MCF 10A (cell line): ENCODE measurements at regions not wholly inside any gene's neighbourhood (a gene's known extent, or its start where the extent isn't known, plus 50 kb on each side); places are given as distances from the start of the nearest gene placed in this dataset.

Experiments used
- BruUV-seq: library from RNA; stranded (reverse); fragments of 400-500 nt; replicated peaks from 2 replicates; lab custom pipeline; 2021; lab: Mats Ljungman, UMichigan
- CTCF ChIA-PET: fragments of 300-600 bp; sonication (Branson Sonifier 250); formaldehyde crosslinking; extraction: SDS; loops from one replicate; lab custom pipeline; 2021; ENCODE audit warnings: antibody characterized with exemption, inconsistent platforms; lab: Yijun Ruan, JAX
- POLR2A ChIA-PET: fragments of 300-600, 350-650 bp; sonication (Branson Sonifier 250); formaldehyde crosslinking; extraction: SDS; loops from one replicate; lab custom pipeline; 2020; ENCODE audit warnings: antibody characterized with exemption, inconsistent platforms; lab: Yijun Ruan, JAX
- DNase-seq: peaks from one replicate; pipeline ENCODE4 v3.0.0-alpha.2; 2018; ENCODE audit not compliant: unreplicated experiment
- H3K27ac Mint-ChIP-seq: one replicate; pipeline ENCODE4 v1.8.0; 2022; ENCODE audit warnings: mild to moderate bottlenecking, low read depth, mixed read lengths; ENCODE audit not compliant: unreplicated experiment
- H3K27me3 Mint-ChIP-seq: one replicate; pipeline ENCODE4 v1.8.0; 2022; ENCODE audit warnings: mixed read lengths; ENCODE audit not compliant: insufficient read depth, unreplicated experiment
- H3K36me3 Mint-ChIP-seq: one replicate; pipeline ENCODE4 v1.8.0; 2022; ENCODE audit warnings: mild to moderate bottlenecking, moderate library complexity, mixed read lengths; ENCODE audit not compliant: insufficient read depth, unreplicated experiment
- H3K4me1 Mint-ChIP-seq: one replicate; pipeline ENCODE4 v1.8.0; 2022; ENCODE audit warnings: mixed read lengths; ENCODE audit not compliant: insufficient read depth, unreplicated experiment
- H3K4me3 Mint-ChIP-seq: one replicate; pipeline ENCODE4 v1.8.0; 2022; ENCODE audit warnings: mild to moderate bottlenecking, moderate library complexity, mixed read lengths; ENCODE audit not compliant: unreplicated experiment
- H3K9me3 Mint-ChIP-seq: one replicate; pipeline ENCODE4 v1.8.0; 2022; ENCODE audit warnings: mixed read lengths; ENCODE audit not compliant: unreplicated experiment
- CTCF ChIP-seq: fragments of 200-600 bp; IDR thresholded peaks from one replicate; pipeline ENCODE4 v1.8.0; 2022; ENCODE audit warnings: antibody characterized with exemption, mild to moderate bottlenecking; ENCODE audit not compliant: unreplicated experiment
- intact Hi-C: fragments of 100-400 bp; cut with micrococcal nuclease; formaldehyde crosslinking; loops from 2 replicates; pipeline ENCODE4 v1.14.1; 2022

- Mint-ChIP-seq H3K9me3 (no peaks in the 10 kb centered on the region), H3K4me1 (no peaks in the 10 kb centered on the region), H3K27me3 (peaks cover 75% of the 10 kb centered on the region), H3K4me3 (no peak overlapping the region), H3K36me3 (no peaks in the 10 kb centered on the region), H3K27ac (no peak overlapping the region)
- TF ChIP-seq CTCF: no peak
- BruUV-seq: no TSS peak
- intact Hi-C loops: no loop called here
- CTCF ChIA-PET: interaction anchor here (0.6 to 0.8 kb wide), 3 partner anchors 9 to 267 kb away, joined by 3 to 4 read pairs (median 3); no protein-coding TSS in a partner anchor
- POLR2A ChIA-PET: interaction anchor here (0.6 kb wide), 1 partner anchor 1071 kb away, joined by 3 read pairs; no protein-coding TSS in a partner anchor
- DNase-seq: no peak
These were observed 171.1 kb upstream of the PITX2 start for GRCh38 chr4:110793890-110794554.

GRCh38 chr4:110795971-110796370 is 173.1 kb upstream of the PITX2 start:
- H3K9me3 Mint-ChIP-seq: no peaks in the 10 kb centered on the region
- peaks cover 74% of the 10 kb centered on the region for H3K27me3 Mint-ChIP-seq
- TF ChIP-seq CTCF: no peak
- no peak overlapping the region for H3K27ac Mint-ChIP-seq
- no peaks in the 10 kb centered on the region for H3K4me1 Mint-ChIP-seq
- H3K4me3 Mint-ChIP-seq: no peak overlapping the region
- H3K36me3 Mint-ChIP-seq: no peaks in the 10 kb centered on the region
- no TSS peak for BruUV-seq
- no peak for DNase-seq
- CTCF ChIA-PET: no interaction called here
- POLR2A ChIA-PET: interaction anchor here (0.6 kb wide), 1 partner anchor 1162 kb away, joined by 3 read pairs; no protein-coding TSS in a partner anchor
- intact Hi-C loops: no loop called here

GRCh38 chr4:110797486-110797885 is 174.6 kb upstream of the PITX2 start:
- no peak for DNase-seq
- Mint-ChIP-seq H3K4me1 (no peaks in the 10 kb centered on the region), H3K4me3 (no peak overlapping the region), H3K9me3 (no peaks in the 10 kb centered on the region), H3K36me3 (no peaks in the 10 kb centered on the region), H3K27me3 (peaks cover 76% of the 10 kb centered on the region), H3K27ac (no peak overlapping the region)
- intact Hi-C loops: no loop called here
- ChIA-PET CTCF (interaction anchor here (0.5 to 0.7 kb wide), 3 partner anchors 33 to 165 kb away, joined by 3 read pairs; no protein-coding TSS in a partner anchor), POLR2A (interaction anchor here (0.7 kb wide), 1 partner anchor 682 kb away, joined by 3 read pairs; no protein-coding TSS in a partner anchor)
- no peak for TF ChIP-seq CTCF
- no TSS peak for BruUV-seq

GRCh38 chr4:110798687-110799086 is 175.8 kb upstream of the PITX2 start:
- intact Hi-C loops: no loop called here
- Mint-ChIP-seq H3K27ac (no peak overlapping the region), H3K4me1 (no peaks in the 10 kb centered on the region), H3K36me3 (no peaks in the 10 kb centered on the region), H3K4me3 (no peak overlapping the region), H3K27me3 (peaks cover 73% of the 10 kb centered on the region), H3K9me3 (no peaks in the 10 kb centered on the region)
- no TSS peak for BruUV-seq
- DNase-seq: no peak
- ChIA-PET CTCF (no interaction called here), POLR2A (interaction anchor here (0.7 kb wide), 1 partner anchor 62 kb away, joined by 3 read pairs; no protein-coding TSS in a partner anchor)
- no peak for TF ChIP-seq CTCF
